OCI-LY3 (cell line): ENCODE measurements at regions not wholly inside any gene's neighbourhood (a gene's known extent, or its start where the extent isn't known, plus 50 kb on each side); places are given as distances from the start of the nearest gene placed in this dataset.
A peak's percentile ranks its signal among the peaks of the same experiment; 100 is the strongest.

Experiments used
- H2AFZ ChIP-seq: fragments of 200-600, 300-600 bp; shearing (Covaris generic); 2 replicates; pipeline ENCODE4 v1.6.0; 2014; ENCODE audit warnings: antibody characterized with exemption, low read depth, low read length
- H3K27ac ChIP-seq: fragments of 200-600, 300-600 bp; sonication (generic); 2 replicates; pipeline ENCODE4 v1.5.1; 2014; ENCODE audit warnings: mild to moderate bottlenecking, low read length, moderate library complexity, mixed read lengths
- H3K27me3 ChIP-seq: fragments of 200-600, 300-600 bp; sonication (generic); 2 replicates; pipeline ENCODE4 v1.6.1; 2014; ENCODE audit warnings: low read depth, low read length, mixed read lengths
- H3K36me3 ChIP-seq: fragments of 200-600, 300-600 bp; sonication (generic); replicated peaks from 2 replicates; pipeline ENCODE3; 2014; ENCODE audit warnings: low read depth, low read length, mixed read lengths
- H3K4me1 ChIP-seq: fragments of 300-600, 200-600 bp; sonication (generic); 2 replicates; pipeline ENCODE4 v1.6.1; 2014; ENCODE audit warnings: low read length, mixed read lengths
- H3K4me2 ChIP-seq: fragments of 200-600, 300-600 bp; sonication (generic); 2 replicates; pipeline ENCODE4 v1.6.1; 2014; ENCODE audit warnings: low read length, mixed read lengths
- H3K4me3 ChIP-seq: fragments of 300-600, 200-600 bp; sonication (generic); 2 replicates; pipeline ENCODE4 v1.5.1; 2014; ENCODE audit warnings: antibody characterized with exemption, mild to moderate bottlenecking, low read length, moderate library complexity
- H3K79me2 ChIP-seq: fragments of 300-600, 200-600 bp; shearing (Covaris generic); 2 replicates; pipeline ENCODE4 v1.6.1; 2014; ENCODE audit warnings: mild to moderate bottlenecking, low read length, mixed read lengths
- H3K9ac ChIP-seq: fragments of 300-600, 200-600 bp; shearing (Covaris generic); 2 replicates; pipeline ENCODE4 v1.6.0; 2014; ENCODE audit warnings: mild to moderate bottlenecking, low read length, moderate library complexity
- H3K9me3 ChIP-seq: fragments of 200-600, 300-600 bp; shearing (Covaris generic); 2 replicates; pipeline ENCODE4 v1.6.1; 2014; ENCODE audit warnings: low read length, mixed read lengths; ENCODE audit not compliant: insufficient read depth
- H4K20me1 ChIP-seq: fragments of 200-600, 300-600 bp; sonication (generic); 2 replicates; pipeline ENCODE4 v1.6.1; 2016; ENCODE audit warnings: low read length, mixed read lengths; ENCODE audit not compliant: insufficient read depth
- CTCF ChIP-seq: fragments of 200-600, 300-600 bp; sonication (generic); IDR thresholded peaks from 2 replicates; pipeline ENCODE4 v1.5.1; 2014; ENCODE audit warnings: antibody characterized with exemption, low read length, low read depth
- EZH2phosphoT487 ChIP-seq: fragments of 200-600 bp; shearing (Covaris generic); IDR thresholded peaks from 2 replicates; pipeline ENCODE4 v1.6.1; 2018; ENCODE audit warnings: antibody characterized with exemption, mixed run types, low read depth

GRCh38 chr1:82587371-82587770, 786.6 kb downstream of the ADGRL2 start:
- Histone ChIP-seq H3K27me3 (no peaks in the 10 kb centered on the region), H3K4me1 (peaks cover 12% of the 10 kb centered on the region), H3K9ac (no peak overlapping the region), H3K36me3 (no peaks in the 10 kb centered on the region), H3K27ac (0 out of 2 replicates have a peak overlapping the region, but pooled peaks have one; percentile 31), H2AFZ (no peak overlapping the region), H3K79me2 (no peaks in the 10 kb centered on the region), H4K20me1 (no peaks in the 10 kb centered on the region), H3K9me3 (no peaks in the 10 kb centered on the region), H3K4me3 (no peak overlapping the region), H3K4me2 (no peak overlapping the region)
- TF ChIP-seq EZH2phosphoT487 (no peak), CTCF (no peak)

- 0 out of 2 replicates have a peak overlapping the region, but pooled peaks have one; percentile 13 for H2AFZ ChIP-seq
- TF ChIP-seq CTCF (no peak), EZH2phosphoT487 (no peak)
- H3K79me2 ChIP-seq = no peaks in the 10 kb centered on the region
- no peaks in the 10 kb centered on the region for H4K20me1 ChIP-seq
- no peak overlapping the region for H3K4me3 ChIP-seq
- no peaks in the 10 kb centered on the region for H3K9me3 ChIP-seq
- peak overlapping the region; percentile 31 for H3K27ac ChIP-seq
- H3K4me2 ChIP-seq = 0 out of 2 replicates have a peak overlapping the region, but pooled peaks have one; percentile 23
- no peak overlapping the region for H3K9ac ChIP-seq
- H3K36me3 ChIP-seq = no peaks in the 10 kb centered on the region
- H3K27me3 ChIP-seq = no peaks in the 10 kb centered on the region
- peaks cover 12% of the 10 kb centered on the region for H3K4me1 ChIP-seq
These were observed 785.7 kb downstream of the ADGRL2 start for GRCh38 chr1:82586473-82586872.

GRCh38 chr1:82582347-82582746, 781.6 kb downstream of the ADGRL2 start:
- Histone ChIP-seq H3K9ac (no peak overlapping the region), H3K9me3 (no peaks in the 10 kb centered on the region), H3K36me3 (no peaks in the 10 kb centered on the region), H3K27ac (no peak overlapping the region), H3K4me2 (no peak overlapping the region), H4K20me1 (no peaks in the 10 kb centered on the region), H3K4me3 (no peak overlapping the region), H2AFZ (no peak overlapping the region), H3K27me3 (no peaks in the 10 kb centered on the region), H3K4me1 (peaks cover 24% of the 10 kb centered on the region), H3K79me2 (no peaks in the 10 kb centered on the region)
- no peak for TF ChIP-seq EZH2phosphoT487
- TF ChIP-seq CTCF = no peak

GRCh38 chr1:82578086-82578726, 777.5 kb downstream of the ADGRL2 start:
- peak overlapping the region; percentile 20; the same call in 1 of the 2 replicates for H2AFZ ChIP-seq
- H4K20me1 ChIP-seq = no peaks in the 10 kb centered on the region
- no peak overlapping the region for H3K4me3 ChIP-seq
- peak overlapping the region; percentile 34 for H3K4me2 ChIP-seq
- H3K36me3 ChIP-seq = no peaks in the 10 kb centered on the region
- no peaks in the 10 kb centered on the region for H3K9me3 ChIP-seq
- no peak overlapping the region for H3K27ac ChIP-seq
- no peaks in the 10 kb centered on the region for H3K79me2 ChIP-seq
- no peaks in the 10 kb centered on the region for H3K27me3 ChIP-seq
- H3K9ac ChIP-seq = no peak overlapping the region
- peaks cover 12% of the 10 kb centered on the region for H3K4me1 ChIP-seq
- TF ChIP-seq CTCF = no peak
